ENCODE measurements at regions not wholly inside any gene's neighbourhood (a gene's known extent, or its start where the extent isn't known, plus 50 kb on each side); places are given as distances from the start of the nearest gene placed in this dataset.
"Not testable (repeated sequence)": the region's sequence is repeated elsewhere in the genome, so short reads cannot be mapped to it uniquely, and the experiment has no call there.

GRCh38 chr11:100409267-100409666 is 277.8 kb upstream of the ARHGAP42 start:
- DNase-seq (ENCODE audit: low spot score), result not testable (repeated sequence)

GRCh38 chr11:100419518-100419917 is 267.6 kb upstream of the ARHGAP42 start:
- no peak for DNase-seq (ENCODE audit: low spot score)

- DNase-seq (ENCODE audit: low spot score), result no peak
Observed at GRCh38 chr11:100434821-100435641, 252.1 kb upstream of the ARHGAP42 start.

GRCh38 chr11:100438376-100438775 is 248.7 kb upstream of the ARHGAP42 start:
- no peak for DNase-seq (ENCODE audit: low spot score)

GRCh38 chr11:100441086-100441485 is 246.0 kb upstream of the ARHGAP42 start:
- no peak for DNase-seq (ENCODE audit: low spot score)

- no peak for DNase-seq (ENCODE audit: low spot score)
Observed at GRCh38 chr11:100442017-100442416, 245.1 kb upstream of the ARHGAP42 start.

- peak; percentile 36 for DNase-seq (ENCODE audit: low spot score)
Observed at GRCh38 chr11:100445231-100445735, 241.8 kb upstream of the ARHGAP42 start.

- DNase-seq (ENCODE audit: low spot score), result not testable (repeated sequence)
Observed at GRCh38 chr11:100451801-100452460, 235.2 kb upstream of the ARHGAP42 start.

GRCh38 chr11:100459811-100460210 is 227.3 kb upstream of the ARHGAP42 start:
- DNase-seq (ENCODE audit: low spot score), result no peak

GRCh38 chr11:100460426-100460825 is 226.7 kb upstream of the ARHGAP42 start:
- no peak for DNase-seq (ENCODE audit: low spot score)

- peak; percentile 5 for DNase-seq (ENCODE audit: low spot score)
Observed at GRCh38 chr11:100467821-100468508, 219.1 kb upstream of the ARHGAP42 start.

- no peak for DNase-seq (ENCODE audit: low spot score)
Observed at GRCh38 chr11:100469835-100470234, 217.3 kb upstream of the ARHGAP42 start.

GRCh38 chr11:100472727-100473389 is 214.2 kb upstream of the ARHGAP42 start:
- DNase-seq (ENCODE audit: low spot score), result no peak

GRCh38 chr11:100473390-100473740 is 213.7 kb upstream of the ARHGAP42 start:
- DNase-seq (ENCODE audit: low spot score), result no peak

- no peak for DNase-seq (ENCODE audit: low spot score)
Observed at GRCh38 chr11:100484948-100485347, 202.1 kb upstream of the ARHGAP42 start.

GRCh38 chr11:100498780-100499179 is 188.3 kb upstream of the ARHGAP42 start:
- no peak for DNase-seq (ENCODE audit: low spot score)

- DNase-seq (ENCODE audit: low spot score), result no peak
Observed at GRCh38 chr11:100501450-100501849, 185.6 kb upstream of the ARHGAP42 start.

- no peak for DNase-seq (ENCODE audit: low spot score)
Observed at GRCh38 chr11:100512475-100512874, 174.6 kb upstream of the ARHGAP42 start.

- peak; percentile 50 for DNase-seq (ENCODE audit: low spot score)
Observed at GRCh38 chr11:100515087-100515486, 172.0 kb upstream of the ARHGAP42 start.

GRCh38 chr11:100525197-100525596 is 161.9 kb upstream of the ARHGAP42 start:
- no peak for DNase-seq (ENCODE audit: low spot score)

GRCh38 chr11:100525635-100526034 is 161.5 kb upstream of the ARHGAP42 start:
- no peak for DNase-seq (ENCODE audit: low spot score)

- no peak for DNase-seq (ENCODE audit: low spot score)
Observed at GRCh38 chr11:100528872-100529416, 158.1 kb upstream of the ARHGAP42 start.
